ENCODE measurements at regions not wholly inside any gene's neighbourhood (a gene's known extent, or its start where the extent isn't known, plus 50 kb on each side); places are given as distances from the start of the nearest gene placed in this dataset.

- H3K27me3 ChIP-seq (replicated peaks; ENCODE audit: control insufficient read depth, insufficient read depth, low read length): no peaks in the 10 kb centered on the region
- CTCF ChIA-PET: no interaction called here
- Mint-ChIP-seq H3K4me1 (ENCODE audit: low read depth, unreplicated experiment) (no peaks in the 10 kb centered on the region), H3K36me3 (ENCODE audit: insufficient read depth, unreplicated experiment) (no peaks in the 10 kb centered on the region), H3K9me3 (ENCODE audit: unreplicated experiment) (no peaks in the 10 kb centered on the region), H3K4me3 (ENCODE audit: unreplicated experiment) (no peak overlapping the region), H3K27me3 (ENCODE audit: insufficient read depth, unreplicated experiment) (peaks cover 8% of the 10 kb centered on the region), H3K27ac (ENCODE audit: unreplicated experiment) (no peak overlapping the region)
- no peaks in the 10 kb centered on the region for H3K9me3 ChIP-seq
- no peak for DNase-seq
- intact Hi-C loops (cut with micrococcal nuclease; ENCODE audit: unreplicated experiment): no loop called here
- TF ChIP-seq CTCF (IDR thresholded peaks at IDR 0.05; ENCODE audit: insufficient read depth in 1 of 2, low read depth in 1 of 2, low read length in 1 of 2, severe bottlenecking in 1 of 2, unreplicated experiment in 1 of 2): no peak
- no peak overlapping the region for H3K4me3 ChIP-seq (ENCODE audit: low read depth, low read length)
- no TSS peak for BruUV-seq (replicated peaks)
- POLR2A ChIA-PET: no interaction called here
- H3K36me3 ChIP-seq (ENCODE audit: control insufficient read depth, insufficient read depth, low read length): no peaks in the 10 kb centered on the region
- H3K4me1 ChIP-seq: no peaks in the 10 kb centered on the region
Measured at GRCh38 chr6:163904186-163904585, 489.7 kb downstream of the QKI start.

- H3K27ac Mint-ChIP-seq (ENCODE audit: unreplicated experiment): no peak overlapping the region
- intact Hi-C loops (cut with micrococcal nuclease; ENCODE audit: unreplicated experiment): no loop called here
- no peaks in the 10 kb centered on the region for H3K4me1 ChIP-seq
- BruUV-seq (replicated peaks): no TSS peak
- DNase-seq: no peak
- H3K4me3 Mint-ChIP-seq (ENCODE audit: unreplicated experiment): no peak overlapping the region
- no peaks in the 10 kb centered on the region for H3K27me3 ChIP-seq (replicated peaks; ENCODE audit: control insufficient read depth, insufficient read depth, low read length)
- H3K36me3 ChIP-seq (ENCODE audit: control insufficient read depth, insufficient read depth, low read length): no peaks in the 10 kb centered on the region
- CTCF ChIA-PET: no interaction called here
- no peaks in the 10 kb centered on the region for H3K9me3 ChIP-seq
- peaks cover 1% of the 10 kb centered on the region for H3K9me3 Mint-ChIP-seq (ENCODE audit: unreplicated experiment)
- no peak overlapping the region for H3K4me3 ChIP-seq (ENCODE audit: low read depth, low read length)
- no peaks in the 10 kb centered on the region for H3K36me3 Mint-ChIP-seq (ENCODE audit: insufficient read depth, unreplicated experiment)
- H3K4me1 Mint-ChIP-seq (ENCODE audit: low read depth, unreplicated experiment): no peaks in the 10 kb centered on the region
- POLR2A ChIA-PET: no interaction called here
- TF ChIP-seq CTCF (IDR thresholded peaks at IDR 0.05; ENCODE audit: insufficient read depth in 1 of 2, low read depth in 1 of 2, low read length in 1 of 2, severe bottlenecking in 1 of 2, unreplicated experiment in 1 of 2): no peak
- peaks cover 8% of the 10 kb centered on the region for H3K27me3 Mint-ChIP-seq (ENCODE audit: insufficient read depth, unreplicated experiment)
Measured at GRCh38 chr6:163903541-163903940, 489.0 kb downstream of the QKI start.

- intact Hi-C loops (cut with micrococcal nuclease; ENCODE audit: unreplicated experiment): no loop called here
Measured at GRCh38 chr6:163902993-163903392, 488.5 kb downstream of the QKI start.

More at GRCh38 chr6:163902993-163903392, 488.5 kb downstream of the QKI start:
- H3K27me3 ChIP-seq (replicated peaks; ENCODE audit: control insufficient read depth, insufficient read depth, low read length): no peaks in the 10 kb centered on the region
- no peak for DNase-seq
- no TSS peak for BruUV-seq (replicated peaks)
- H3K27me3 Mint-ChIP-seq (ENCODE audit: insufficient read depth, unreplicated experiment): peaks cover 4% of the 10 kb centered on the region
- TF ChIP-seq CTCF (IDR thresholded peaks at IDR 0.05; ENCODE audit: insufficient read depth in 1 of 2, low read depth in 1 of 2, low read length in 1 of 2, severe bottlenecking in 1 of 2, unreplicated experiment in 1 of 2): no peak
- no peak overlapping the region for H3K4me3 Mint-ChIP-seq (ENCODE audit: unreplicated experiment)
- no peak overlapping the region for H3K27ac Mint-ChIP-seq (ENCODE audit: unreplicated experiment)
- H3K36me3 Mint-ChIP-seq (ENCODE audit: insufficient read depth, unreplicated experiment): no peaks in the 10 kb centered on the region
- no peaks in the 10 kb centered on the region for H3K4me1 Mint-ChIP-seq (ENCODE audit: low read depth, unreplicated experiment)
- CTCF ChIA-PET: no interaction called here
- H3K4me3 ChIP-seq (ENCODE audit: low read depth, low read length): no peak overlapping the region
- POLR2A ChIA-PET: no interaction called here
- no peaks in the 10 kb centered on the region for H3K4me1 ChIP-seq
- no peaks in the 10 kb centered on the region for H3K9me3 ChIP-seq
- H3K36me3 ChIP-seq (ENCODE audit: control insufficient read depth, insufficient read depth, low read length): no peaks in the 10 kb centered on the region
- peaks cover 7% of the 10 kb centered on the region for H3K9me3 Mint-ChIP-seq (ENCODE audit: unreplicated experiment)

Measured in Caco-2 (cell line).